Peyer's patch (tissue), 4 donors: ENCODE measurements at regions not wholly inside any gene's neighbourhood (a gene's known extent, or its start where the extent isn't known, plus 50 kb on each side); places are given as distances from the start of the nearest gene placed in this dataset.

Experiments
- DNase-seq, 3 donors: peaks; one replicate each; pipeline ENCODE4 v3.0.0-alpha.2; 2017 to 2019
- H3K27ac ChIP-seq, 4 donors: fragments of 200-600 bp; sonication (generic); one replicate each; pipeline ENCODE4 v1.5.1; 2016 to 2019
- H3K27me3 ChIP-seq, 2 donors: fragments of 200-600 bp; sonication (generic); one replicate each; pipeline ENCODE4 v1.5.1; 2019
- H3K36me3 ChIP-seq, 3 donors: fragments of 200-600 bp; sonication (generic); one replicate each; pipeline ENCODE4 v1.5.1; 2016 to 2019
- H3K4me1 ChIP-seq, 4 donors: fragments of 200-600 bp; sonication (generic); one replicate each; pipeline ENCODE4 v1.5.1; 2016 to 2019
- H3K4me3 ChIP-seq, 4 donors: fragments of 200-600 bp; sonication (generic); 1 replicate in 3 of 4; 2 replicates in 1 of 4; pipeline ENCODE4 v1.5.1; 2016 to 2019; ENCODE audit warnings: mild to moderate bottlenecking in 1 of 4
- H3K9me3 ChIP-seq, 4 donors: fragments of 200-600 bp; sonication (generic); one replicate each; pipeline ENCODE4 v1.5.1; 2016 to 2019; ENCODE audit warnings: mild to moderate bottlenecking in 1 of 4
- POLR2A ChIP-seq, 2 donors: fragments of 450-650 bp; IDR thresholded peaks; one replicate each; pipeline ENCODE4 v1.5.1; 2017; ENCODE audit warnings: antibody characterized with exemption in 2 of 2, mild to moderate bottlenecking in 2 of 2, moderate library complexity in 2 of 2
- TF ChIP-seq, protein P1 (sequence below), 6 experiments: fragments of 450-650 bp in 4 of 6; fragments of 200-600 bp in 2 of 6; sonication (generic) in 1 of 6; IDR thresholded peaks; one replicate each; pipeline ENCODE4 v1.5.1; 2017 to 2019; ENCODE audit warnings: antibody characterized with exemption in 6 of 6, mild to moderate bottlenecking in 3 of 6, moderate library complexity in 1 of 6

DNA sequence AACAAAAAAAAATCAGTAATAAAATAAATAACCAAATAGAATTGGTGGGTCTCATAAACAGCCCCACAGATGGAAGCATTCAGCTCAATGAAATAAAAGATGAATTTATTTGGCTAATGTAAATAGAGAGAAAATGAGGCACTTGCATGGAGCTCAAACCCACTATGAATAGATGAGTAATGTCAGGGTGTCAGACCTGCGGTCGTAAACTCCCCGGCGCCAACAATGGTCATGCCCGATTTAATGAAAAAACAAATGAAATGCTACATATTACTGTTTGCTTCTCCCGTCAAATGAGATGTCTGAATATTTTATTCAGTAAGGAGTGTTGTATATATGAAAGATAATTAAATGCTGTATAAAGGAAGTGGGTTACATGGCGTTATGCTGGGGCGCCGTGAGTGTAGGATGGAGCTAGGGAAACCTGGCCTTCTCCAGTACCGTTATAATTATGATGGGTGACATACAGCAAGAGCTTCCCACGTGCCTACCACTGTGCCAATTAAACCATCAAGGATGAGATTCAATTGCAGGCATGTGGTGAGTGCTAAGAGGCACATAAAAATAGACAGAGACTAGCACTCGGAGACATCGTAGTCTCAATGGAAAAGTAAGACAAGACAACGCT lies 648.1 kb downstream of the BCL11B start:
- TF ChIP-seq, protein P1, sequence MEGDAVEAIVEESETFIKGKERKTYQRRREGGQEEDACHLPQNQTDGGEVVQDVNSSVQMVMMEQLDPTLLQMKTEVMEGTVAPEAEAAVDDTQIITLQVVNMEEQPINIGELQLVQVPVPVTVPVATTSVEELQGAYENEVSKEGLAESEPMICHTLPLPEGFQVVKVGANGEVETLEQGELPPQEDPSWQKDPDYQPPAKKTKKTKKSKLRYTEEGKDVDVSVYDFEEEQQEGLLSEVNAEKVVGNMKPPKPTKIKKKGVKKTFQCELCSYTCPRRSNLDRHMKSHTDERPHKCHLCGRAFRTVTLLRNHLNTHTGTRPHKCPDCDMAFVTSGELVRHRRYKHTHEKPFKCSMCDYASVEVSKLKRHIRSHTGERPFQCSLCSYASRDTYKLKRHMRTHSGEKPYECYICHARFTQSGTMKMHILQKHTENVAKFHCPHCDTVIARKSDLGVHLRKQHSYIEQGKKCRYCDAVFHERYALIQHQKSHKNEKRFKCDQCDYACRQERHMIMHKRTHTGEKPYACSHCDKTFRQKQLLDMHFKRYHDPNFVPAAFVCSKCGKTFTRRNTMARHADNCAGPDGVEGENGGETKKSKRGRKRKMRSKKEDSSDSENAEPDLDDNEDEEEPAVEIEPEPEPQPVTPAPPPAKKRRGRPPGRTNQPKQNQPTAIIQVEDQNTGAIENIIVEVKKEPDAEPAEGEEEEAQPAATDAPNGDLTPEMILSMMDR (IDR thresholded peaks at IDR 0.05) = no peak
- TF ChIP-seq POLR2A (IDR thresholded peaks at IDR 0.05) = no peak
- no peaks in the 10 kb centered on the region for H3K27me3 ChIP-seq
- no peak overlapping the region for H3K4me3 ChIP-seq
- no peaks in the 10 kb centered on the region for H3K36me3 ChIP-seq
- no peaks in the 10 kb centered on the region for H3K4me1 ChIP-seq
- no peak for DNase-seq
- peaks cover 0 to 6% (median 0%) of the 10 kb centered on the region in 4 donors for H3K9me3 ChIP-seq
- H3K27ac ChIP-seq = no peak overlapping the region

DNA sequence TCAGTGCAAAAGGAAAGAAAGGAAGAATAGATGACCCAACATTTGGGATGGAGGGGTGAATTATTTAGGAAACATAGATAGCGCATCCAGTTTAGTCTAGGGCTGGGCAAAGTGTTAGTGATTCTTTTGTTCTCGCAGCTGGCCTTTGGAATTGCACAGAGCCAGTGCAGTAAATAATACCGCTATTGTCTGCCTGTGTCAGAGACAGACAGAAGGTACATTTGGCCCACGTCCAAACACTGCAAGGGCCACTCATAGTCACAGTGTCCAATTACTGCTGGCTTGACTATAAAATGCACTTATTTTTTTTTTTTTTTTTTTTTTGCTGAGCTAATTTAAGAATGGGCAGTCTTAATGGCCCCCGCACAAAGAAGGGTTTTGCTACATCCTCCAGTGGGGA lies 638.6 kb downstream of the BCL11B start:
- TF ChIP-seq, protein P1 (IDR thresholded peaks at IDR 0.05) = no peak
- TF ChIP-seq POLR2A (IDR thresholded peaks at IDR 0.05) = no peak
- H3K9me3 ChIP-seq = no peaks in the 10 kb centered on the region
- H3K27me3 ChIP-seq = no peaks in the 10 kb centered on the region
- DNase-seq = no peak
- no peak overlapping the region for H3K4me3 ChIP-seq
- no peaks in the 10 kb centered on the region for H3K4me1 ChIP-seq
- no peaks in the 10 kb centered on the region for H3K36me3 ChIP-seq
- H3K27ac ChIP-seq = no peak overlapping the region

DNA sequence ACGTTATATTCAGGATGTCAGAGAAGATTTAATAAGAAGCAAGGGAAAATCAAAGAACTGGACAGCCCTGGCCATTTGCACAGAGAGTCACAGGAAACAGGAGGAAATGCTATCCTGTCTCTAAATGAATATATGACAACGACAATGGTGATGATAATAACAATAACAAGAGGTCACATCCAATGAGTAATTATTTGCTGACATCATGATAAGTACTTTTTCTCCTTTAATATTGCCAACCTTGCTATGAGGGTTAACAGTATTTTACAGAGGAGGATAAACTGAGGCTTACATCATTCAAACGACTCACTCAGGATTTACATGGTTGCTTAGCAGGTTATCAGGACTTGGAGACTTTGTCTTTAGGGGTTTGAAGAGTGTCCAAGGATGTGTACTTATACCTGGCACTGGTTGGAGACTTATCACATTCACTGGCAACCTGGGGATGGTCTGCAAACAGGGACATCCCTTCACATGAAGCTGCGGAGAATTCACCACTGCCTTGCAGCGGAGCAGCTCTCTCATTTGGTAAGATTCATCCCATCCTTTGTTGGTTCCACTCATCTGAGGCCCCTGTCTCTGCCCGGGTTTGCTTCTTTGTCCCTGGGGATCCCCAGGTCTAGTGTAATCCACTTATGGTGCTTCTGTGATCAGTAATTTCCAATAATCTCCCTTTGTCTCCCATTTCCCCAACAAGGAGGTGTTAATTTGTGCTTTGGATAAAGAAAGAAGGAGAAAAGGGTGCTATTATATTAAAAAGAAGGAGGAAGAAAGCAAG lies 637.8 kb downstream of the BCL11B start:
- H3K27ac ChIP-seq = no peak overlapping the region
- TF ChIP-seq, protein P1 (IDR thresholded peaks at IDR 0.05) = no peak
- no peak for TF ChIP-seq POLR2A (IDR thresholded peaks at IDR 0.05)

DNA sequence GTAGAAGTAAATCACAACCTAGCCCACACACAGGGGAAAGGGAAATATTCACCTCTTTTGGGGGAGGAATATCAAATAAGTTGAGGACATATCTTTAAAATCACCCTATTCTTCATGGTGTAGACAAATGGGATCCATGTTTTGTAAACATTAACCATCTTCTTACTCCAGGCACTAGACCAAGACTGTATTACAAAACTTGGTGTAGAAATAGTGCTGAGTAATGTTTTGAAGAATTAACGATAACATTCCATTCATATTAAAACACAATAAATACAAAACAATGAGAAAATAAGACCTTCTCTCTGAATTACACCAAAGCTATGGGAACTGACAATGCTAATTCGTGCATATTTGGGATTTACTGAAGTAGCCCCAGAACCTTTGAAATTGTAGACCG lies 633.6 kb downstream of the BCL11B start:
- Histone ChIP-seq H3K4me1 (no peaks in the 10 kb centered on the region), H3K9me3 (no peaks in the 10 kb centered on the region), H3K4me3 (no peak overlapping the region), H3K36me3 (no peaks in the 10 kb centered on the region), H3K27me3 (no peaks in the 10 kb centered on the region), H3K27ac (no peak overlapping the region)
- no peak for TF ChIP-seq POLR2A (IDR thresholded peaks at IDR 0.05)
- TF ChIP-seq, protein P1 (IDR thresholded peaks at IDR 0.05) = no peak
- no peak for DNase-seq

More for the DNA sequence above, 637.8 kb downstream of the BCL11B start:
- DNase-seq = no peak
- Histone ChIP-seq H3K9me3 (no peaks in the 10 kb centered on the region), H3K36me3 (no peaks in the 10 kb centered on the region), H3K4me1 (no peaks in the 10 kb centered on the region), H3K27me3 (no peaks in the 10 kb centered on the region), H3K4me3 (no peak overlapping the region)

DNA sequence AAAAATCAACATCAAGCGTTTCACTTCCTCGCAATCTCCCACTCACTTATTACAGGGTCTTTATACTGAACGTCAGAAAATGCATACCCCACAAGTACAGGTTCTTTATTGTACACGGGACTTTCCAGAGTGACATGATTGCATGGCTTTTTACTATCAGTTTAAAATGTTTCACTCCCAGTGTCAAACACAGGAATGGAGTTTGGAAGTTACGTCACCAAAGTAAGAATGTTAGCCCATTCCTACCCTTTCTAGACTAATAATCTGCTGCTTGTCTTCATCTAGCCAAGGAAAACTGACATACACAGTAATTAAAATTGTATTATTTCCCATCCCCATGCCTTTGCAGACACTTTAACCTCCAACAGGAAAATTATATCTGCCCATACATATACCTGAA lies 624.2 kb downstream of the BCL11B start:
- Histone ChIP-seq H3K4me3 (no peak overlapping the region), H3K27me3 (no peaks in the 10 kb centered on the region), H3K36me3 (no peaks in the 10 kb centered on the region), H3K27ac (no peak overlapping the region), H3K9me3 (no peaks in the 10 kb centered on the region), H3K4me1 (no peaks in the 10 kb centered on the region)
- TF ChIP-seq POLR2A (IDR thresholded peaks at IDR 0.05) = no peak
- TF ChIP-seq, protein P1 (IDR thresholded peaks at IDR 0.05) = no peak
- DNase-seq = no peak
